ENCODE measurements at regions not wholly inside any gene's neighbourhood (a gene's known extent, or its start where the extent isn't known, plus 50 kb on each side); places are given as distances from the start of the nearest gene placed in this dataset.

DNA sequence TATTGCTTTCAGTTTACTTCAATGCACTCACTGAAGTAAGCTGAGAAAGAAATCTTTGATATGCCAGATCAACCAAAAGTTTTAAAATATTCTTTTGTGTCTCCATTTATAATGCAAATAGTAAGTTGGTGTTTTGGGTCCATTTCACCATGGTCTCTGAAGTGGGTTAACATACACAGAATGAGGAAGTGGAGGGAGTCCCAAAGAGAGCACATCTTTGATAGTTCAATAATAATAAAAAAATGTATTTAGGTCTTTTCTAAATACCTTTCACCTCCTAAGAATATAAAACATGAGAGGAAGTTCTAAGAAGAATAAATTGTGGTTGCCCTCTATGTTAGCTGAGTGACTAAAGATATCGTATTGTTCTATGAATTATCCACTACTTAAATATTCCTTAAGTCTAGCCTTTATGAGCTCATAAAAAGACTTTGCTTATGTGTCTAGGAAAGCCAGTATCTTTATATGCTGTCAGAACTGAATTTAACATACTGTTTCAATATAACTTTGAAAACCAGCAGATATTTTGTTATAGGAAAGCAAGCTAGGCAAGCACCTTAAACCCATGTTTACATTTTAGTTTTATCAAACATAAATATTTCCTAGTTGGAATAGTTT is 148.7 kb upstream of the ZEB2 start:
- TF ChIP-seq POLR2A (IDR thresholded peaks at IDR 0.05), result no peak
- TF ChIP-seq, protein P1, sequence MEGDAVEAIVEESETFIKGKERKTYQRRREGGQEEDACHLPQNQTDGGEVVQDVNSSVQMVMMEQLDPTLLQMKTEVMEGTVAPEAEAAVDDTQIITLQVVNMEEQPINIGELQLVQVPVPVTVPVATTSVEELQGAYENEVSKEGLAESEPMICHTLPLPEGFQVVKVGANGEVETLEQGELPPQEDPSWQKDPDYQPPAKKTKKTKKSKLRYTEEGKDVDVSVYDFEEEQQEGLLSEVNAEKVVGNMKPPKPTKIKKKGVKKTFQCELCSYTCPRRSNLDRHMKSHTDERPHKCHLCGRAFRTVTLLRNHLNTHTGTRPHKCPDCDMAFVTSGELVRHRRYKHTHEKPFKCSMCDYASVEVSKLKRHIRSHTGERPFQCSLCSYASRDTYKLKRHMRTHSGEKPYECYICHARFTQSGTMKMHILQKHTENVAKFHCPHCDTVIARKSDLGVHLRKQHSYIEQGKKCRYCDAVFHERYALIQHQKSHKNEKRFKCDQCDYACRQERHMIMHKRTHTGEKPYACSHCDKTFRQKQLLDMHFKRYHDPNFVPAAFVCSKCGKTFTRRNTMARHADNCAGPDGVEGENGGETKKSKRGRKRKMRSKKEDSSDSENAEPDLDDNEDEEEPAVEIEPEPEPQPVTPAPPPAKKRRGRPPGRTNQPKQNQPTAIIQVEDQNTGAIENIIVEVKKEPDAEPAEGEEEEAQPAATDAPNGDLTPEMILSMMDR (IDR thresholded peaks at IDR 0.05), result no peak
